HFFc6 (cell line): ENCODE measurements at regions not wholly inside any gene's neighbourhood (a gene's known extent, or its start where the extent isn't known, plus 50 kb on each side); places are given as distances from the start of the nearest gene placed in this dataset.

Experiments
- DNase-seq: peaks from one replicate; pipeline ENCODE4 v3.0.0-alpha.2; 2018
- H3K27ac Mint-ChIP-seq: 2 replicates; pipeline ENCODE4 v1.8.0; 2020; ENCODE audit warnings: mild to moderate bottlenecking, mixed read lengths
- H3K27me3 Mint-ChIP-seq: 2 replicates; pipeline ENCODE4 v1.8.0; 2021; ENCODE audit warnings: mild to moderate bottlenecking, moderate library complexity, mixed read lengths; ENCODE audit not compliant: insufficient read depth
- H3K36me3 Mint-ChIP-seq: 2 replicates; pipeline ENCODE4 v1.8.0; 2021; ENCODE audit warnings: low read depth, mixed read lengths
- H3K4me1 Mint-ChIP-seq: 2 replicates; pipeline ENCODE4 v1.8.0; 2020; ENCODE audit warnings: low read depth, mixed read lengths
- H3K4me3 Mint-ChIP-seq: 2 replicates; pipeline ENCODE4 v1.8.0; 2020; ENCODE audit warnings: mild to moderate bottlenecking, moderate library complexity, mixed read lengths
- H3K9me3 Mint-ChIP-seq: 2 replicates; pipeline ENCODE4 v1.8.0; 2020; ENCODE audit warnings: mild to moderate bottlenecking, mixed read lengths
- CTCF ChIP-seq: fragments of 200-600 bp; sonication (generic); IDR thresholded peaks from 2 replicates; pipeline ENCODE4 v1.5.0; 2021; ENCODE audit warnings: antibody characterized with exemption, mild to moderate bottlenecking

- no peak for DNase-seq
- peaks cover 17% of the 10 kb centered on the region for H3K9me3 Mint-ChIP-seq
- no peaks in the 10 kb centered on the region for H3K4me1 Mint-ChIP-seq
- H3K36me3 Mint-ChIP-seq = no peaks in the 10 kb centered on the region
- no peak overlapping the region for H3K27ac Mint-ChIP-seq
- no peak for TF ChIP-seq CTCF
- H3K4me3 Mint-ChIP-seq = no peak overlapping the region
- no peaks in the 10 kb centered on the region; the same call in 1 of the 2 replicates for H3K27me3 Mint-ChIP-seq
Measured at GRCh38 chr5:166898166-166898565, 1393.3 kb upstream of the WWC1 start.

- Mint-ChIP-seq H3K27me3 (no peaks in the 10 kb centered on the region; the same call in 1 of the 2 replicates), H3K4me1 (no peaks in the 10 kb centered on the region), H3K36me3 (no peaks in the 10 kb centered on the region), H3K4me3 (no peak overlapping the region), H3K9me3 (peaks cover 13% of the 10 kb centered on the region), H3K27ac (no peak overlapping the region)
- TF ChIP-seq CTCF = no peak
- no peak for DNase-seq
Measured at GRCh38 chr5:166899343-166899742, 1392.1 kb upstream of the WWC1 start.

GRCh38 chr5:166904571-166904970 is 1386.9 kb upstream of the WWC1 start:
- Mint-ChIP-seq H3K9me3 (peaks cover 14% of the 10 kb centered on the region), H3K4me3 (no peak overlapping the region), H3K36me3 (0 out of 2 replicates have a peak, but pooled peaks cover 2% of the 10 kb centered on the region), H3K4me1 (no peaks in the 10 kb centered on the region), H3K27me3 (no peaks in the 10 kb centered on the region; the same call in 1 of the 2 replicates), H3K27ac (no peak overlapping the region)
- DNase-seq = no peak
- no peak for TF ChIP-seq CTCF

- Mint-ChIP-seq H3K4me3 (no peak overlapping the region), H3K27me3 (no peaks in the 10 kb centered on the region), H3K4me1 (no peaks in the 10 kb centered on the region), H3K9me3 (peaks cover 12% of the 10 kb centered on the region), H3K27ac (no peak overlapping the region), H3K36me3 (0 out of 2 replicates have a peak, but pooled peaks cover 5% of the 10 kb centered on the region)
- no peak for DNase-seq
- no peak for TF ChIP-seq CTCF
Measured at GRCh38 chr5:166906991-166907713, 1384.3 kb upstream of the WWC1 start.

- H3K9me3 Mint-ChIP-seq = peaks cover 9% of the 10 kb centered on the region
- no peak for DNase-seq
- H3K27me3 Mint-ChIP-seq = no peaks in the 10 kb centered on the region
- H3K4me3 Mint-ChIP-seq = no peak overlapping the region
- H3K36me3 Mint-ChIP-seq = 0 out of 2 replicates have a peak, but pooled peaks cover 5% of the 10 kb centered on the region
- no peaks in the 10 kb centered on the region for H3K4me1 Mint-ChIP-seq
- H3K27ac Mint-ChIP-seq = no peak overlapping the region
- no peak for TF ChIP-seq CTCF
Measured at GRCh38 chr5:166909040-166909439, 1382.4 kb upstream of the WWC1 start.
